Endothelial cell of umbilical vein (primary cell): ENCODE measurements at regions not wholly inside any gene's neighbourhood (a gene's known extent, or its start where the extent isn't known, plus 50 kb on each side); places are given as distances from the start of the nearest gene placed in this dataset.

Source experiments
- BruUV-seq: library from RNA; stranded (reverse); fragments of 400-500 nt; replicated peaks from 2 replicates; lab custom pipeline; 2021; lab: Mats Ljungman, UMichigan
- CTCF ChIA-PET: fragments of 300-600, 350-600 bp; sonication (Branson Sonifier 250); formaldehyde crosslinking; loops from one replicate; lab custom pipeline; 2021; ENCODE audit warnings: antibody characterized with exemption, inconsistent platforms; lab: Charles Lee
- POLR2A ChIA-PET: fragments of 300-600, 350-600 bp; sonication (Branson Sonifier 250); formaldehyde crosslinking; loops from one replicate; lab custom pipeline; 2021; ENCODE audit warnings: antibody characterized with exemption, inconsistent platforms; lab: Charles Lee
- DNase-seq: peaks from one replicate; pipeline ENCODE4 v3.0.0-alpha.2; 2011; ENCODE audit warnings: low read depth, low spot score
- FAIRE-seq: peaks from 2 replicates; lab custom pipeline; 2011; peaks lifted over from hg19 to GRCh38; lab: Jason Lieb, UNC
- H2AFZ ChIP-seq: 2 replicates; pipeline ENCODE4 v1.6.0; 2012; ENCODE audit warnings: low read depth, low read length, control low read depth, inconsistent platforms
- H3K27ac ChIP-seq: 2 replicates; pipeline ENCODE4 v1.5.1; 2011; ENCODE audit warnings: low read depth, mild to moderate bottlenecking, control low read depth, low read length, moderate library complexity; ENCODE audit not compliant: insufficient read depth
- H3K27me3 ChIP-seq, 2 experiments: 2 replicates each; pipeline versions ENCODE4 v1.6.0 to v1.6.1; 2011; ENCODE audit warnings: low read length in 2 of 2, mixed read lengths in 1 of 2; ENCODE audit not compliant: control insufficient read depth in 2 of 2, insufficient read depth in 2 of 2
- H3K36me3 ChIP-seq, 2 experiments: 2 replicates in 1 of 2; 3 replicates in 1 of 2; pipeline ENCODE4 v1.5.1; 2011; ENCODE audit warnings: low read length in 2 of 2, mild to moderate bottlenecking in 1 of 2, moderate library complexity in 1 of 2; ENCODE audit not compliant: control insufficient read depth in 2 of 2, insufficient read depth in 2 of 2; ENCODE audit errors: extremely low read depth in 1 of 2
- H3K4me1 ChIP-seq: 3 replicates; pipeline ENCODE4 v1.5.1; 2011; ENCODE audit warnings: mild to moderate bottlenecking, low read length; ENCODE audit not compliant: control insufficient read depth, insufficient read depth; ENCODE audit errors: extremely low read depth
- H3K4me2 ChIP-seq: 2 replicates; pipeline ENCODE4 v1.6.1; 2011; ENCODE audit warnings: low read length, control low read depth, mixed read lengths; ENCODE audit not compliant: insufficient read depth
- H3K4me3 ChIP-seq, 3 experiments: fragments of 200-600 bp in 1 of 3; sonication (generic), shearing (Covaris generic) in 1 of 3; replicated peaks in 1 of 3; 2 replicates each; pipeline ENCODE4 v1.5.1; 2011 to 2016; ENCODE audit warnings: control low read depth in 3 of 3, low read length in 3 of 3, mild to moderate bottlenecking in 2 of 3, inconsistent platforms in 1 of 3, low read depth in 1 of 3, moderate library complexity in 1 of 3; ENCODE audit not compliant: insufficient read depth in 1 of 3
- H3K79me2 ChIP-seq: 2 replicates; pipeline ENCODE4 v1.6.0; 2012; ENCODE audit warnings: low read length, inconsistent platforms; ENCODE audit not compliant: control insufficient read depth, insufficient read depth
- H3K9ac ChIP-seq: replicated peaks from 2 replicates; pipeline ENCODE3; 2011; ENCODE audit warnings: low read length, control low read depth; ENCODE audit not compliant: insufficient read depth; ENCODE audit errors: extremely low read depth
- H3K9me1 ChIP-seq: replicated peaks from 3 replicates; pipeline ENCODE4 v1.6.0; 2011; ENCODE audit warnings: mild to moderate bottlenecking, low read length; ENCODE audit not compliant: control insufficient read depth, insufficient read depth; ENCODE audit errors: extremely low read depth
- H3K9me3 ChIP-seq: replicated peaks from 2 replicates; pipeline ENCODE4 v1.5.1; 2012; ENCODE audit warnings: low read length, inconsistent platforms; ENCODE audit not compliant: control insufficient read depth, insufficient read depth
- H4K20me1 ChIP-seq: replicated peaks from 2 replicates; pipeline ENCODE3; 2011; ENCODE audit warnings: mild to moderate bottlenecking, low read length; ENCODE audit not compliant: control insufficient read depth, insufficient read depth; ENCODE audit errors: extremely low read depth
- CTCF ChIP-seq, 2 donors: IDR thresholded peaks; 1 replicate in 1 of 2; 2 replicates in 1 of 2; pipeline ENCODE4 v1.5.1; 2011; ENCODE audit warnings: low read length in 2 of 2, mild to moderate bottlenecking in 2 of 2, moderate library complexity in 2 of 2, control low read depth in 1 of 2, inconsistent platforms in 1 of 2, low read depth in 1 of 2; ENCODE audit not compliant: insufficient read depth in 1 of 2; ENCODE audit errors: extremely low read depth in 1 of 2
- EZH2 ChIP-seq: IDR thresholded peaks from 2 replicates; pipeline ENCODE4 v1.6.1; 2012; ENCODE audit warnings: borderline replicate concordance, low read depth, mild to moderate bottlenecking, moderate library complexity, low read length, inconsistent platforms; ENCODE audit not compliant: severe bottlenecking
- FOS ChIP-seq: IDR thresholded peaks from 2 replicates; pipeline ENCODE4 v1.6.1; 2011; ENCODE audit warnings: mild to moderate bottlenecking, low read length, moderate library complexity, borderline replicate concordance; ENCODE audit not compliant: insufficient read depth
- GATA2 ChIP-seq: IDR thresholded peaks from 2 replicates; pipeline ENCODE4 v1.7.0; 2011; ENCODE audit warnings: low read depth, mild to moderate bottlenecking, moderate library complexity, mixed read lengths, low read length; ENCODE audit not compliant: insufficient read length, insufficient read depth
- JUN ChIP-seq: IDR thresholded peaks from 2 replicates; pipeline ENCODE4 v1.6.1; 2011; ENCODE audit warnings: borderline replicate concordance, low read depth; ENCODE audit not compliant: insufficient read length, insufficient read depth
- MAX ChIP-seq: IDR thresholded peaks from 2 replicates; pipeline ENCODE4 v1.6.1; 2011; ENCODE audit not compliant: insufficient read depth, insufficient read length
- MYC ChIP-seq: IDR thresholded peaks from one replicate; pipeline ENCODE4 v1.6.1; 2011; ENCODE audit warnings: mild to moderate bottlenecking, low read depth, low read length
- POLR2A ChIP-seq: IDR thresholded peaks from 2 replicates; pipeline ENCODE4 v1.6.1; 2012; ENCODE audit warnings: low read depth, mild to moderate bottlenecking, control low read depth, low read length
- POLR2AphosphoS5 ChIP-seq: IDR thresholded peaks from 2 replicates; pipeline ENCODE4 v1.6.1; 2012; ENCODE audit warnings: low read depth, mild to moderate bottlenecking, control low read depth, low read length, moderate library complexity; ENCODE audit not compliant: insufficient read depth
- dilution Hi-C: fragments of 300-500 bp; cut with MboI; formaldehyde crosslinking; loops from one replicate; pipeline ENCODE4 v1.15.0; 2019; ENCODE audit warnings: low sequenced_read_pairs; ENCODE audit not compliant: extremely low pct_ligation_motif_present
- intact Hi-C: fragments of 100-400 bp; cut with micrococcal nuclease; formaldehyde crosslinking; loops from one replicate; pipeline ENCODE4 v1.10.0; 2022

- no peak for FAIRE-seq
- no peaks in the 10 kb centered on the region for H3K79me2 ChIP-seq
- no peak overlapping the region for H3K9ac ChIP-seq
- TF ChIP-seq FOS = no peak
- H3K9me3 ChIP-seq = no peaks in the 10 kb centered on the region
- DNase-seq = no peak
- no peak overlapping the region for H3K27ac ChIP-seq
- ChIA-PET POLR2A (no interaction called here), CTCF (no interaction called here)
- no peak overlapping the region for H3K4me3 ChIP-seq
- no peak overlapping the region for H3K4me2 ChIP-seq
- BruUV-seq = no TSS peak
- dilution Hi-C loops = no loop called here
- H3K4me1 ChIP-seq = no peaks in the 10 kb centered on the region
- H2AFZ ChIP-seq = no peak overlapping the region
- intact Hi-C loops = no loop called here
- H4K20me1 ChIP-seq = no peaks in the 10 kb centered on the region
- no peaks in the 10 kb centered on the region for H3K27me3 ChIP-seq
- no peaks in the 10 kb centered on the region for H3K36me3 ChIP-seq
- no peaks in the 10 kb centered on the region for H3K9me1 ChIP-seq
These were observed 400.5 kb upstream of the MEIS1 start for GRCh38 chr2:66034467-66034866.

GRCh38 chr2:66032226-66032775 is 402.6 kb upstream of the MEIS1 start:
- FAIRE-seq = no peak
- POLR2A ChIA-PET = no interaction called here
- no peak overlapping the region for H3K27ac ChIP-seq
- DNase-seq = no peak
- H3K4me1 ChIP-seq = no peaks in the 10 kb centered on the region
- H2AFZ ChIP-seq = no peak overlapping the region
- intact Hi-C loops = no loop called here
- H4K20me1 ChIP-seq = no peaks in the 10 kb centered on the region
- no peaks in the 10 kb centered on the region for H3K79me2 ChIP-seq
- no peak overlapping the region for H3K4me2 ChIP-seq
- no peak overlapping the region for H3K9ac ChIP-seq
- dilution Hi-C loops = no loop called here
- no peaks in the 10 kb centered on the region for H3K36me3 ChIP-seq
- CTCF ChIA-PET = no interaction called here
- TF ChIP-seq POLR2AphosphoS5 (no peak), MAX (no peak), JUN (no peak), EZH2 (no peak), POLR2A (no peak), FOS (no peak), MYC (no peak), GATA2 (no peak), CTCF (IDR thresholded peaks at IDR 0.05; ENCODE audit: extremely low read depth in 1 of 2, insufficient read depth in 1 of 2, low read depth in 1 of 2, low read length in 2 of 2) (no peak)
- H3K27me3 ChIP-seq = no peaks in the 10 kb centered on the region
- H3K9me3 ChIP-seq = no peaks in the 10 kb centered on the region
- H3K9me1 ChIP-seq = no peaks in the 10 kb centered on the region
- no TSS peak for BruUV-seq
- H3K4me3 ChIP-seq = no peak overlapping the region
